GM12878 (cell line): ENCODE measurements at regions not wholly inside any gene's neighbourhood (a gene's known extent, or its start where the extent isn't known, plus 50 kb on each side); places are given as distances from the start of the nearest gene placed in this dataset.

Experiments used
- BMI1 ChIP-seq: fragments of 450-650 bp; IDR thresholded peaks from 2 replicates; pipeline ENCODE4 v1.6.1; 2016; ENCODE audit warnings: mild to moderate bottlenecking, moderate library complexity, borderline replicate concordance
- CHD1 ChIP-seq: IDR thresholded peaks from 2 replicates; pipeline ENCODE4 v1.6.1; 2012; ENCODE audit warnings: low read depth, low read length, improper control_type of control experiment
- NBN ChIP-seq: fragments of 450-650 bp; IDR thresholded peaks from 2 replicates; pipeline ENCODE4 v1.6.1; 2016
- POLR2AphosphoS2 ChIP-seq: IDR thresholded peaks from 2 replicates; pipeline ENCODE4 v1.6.1; 2011; ENCODE audit warnings: low read depth, mild to moderate bottlenecking, low read length, improper control_type of control experiment, moderate library complexity
- POLR2AphosphoS5 ChIP-seq: IDR thresholded peaks from 2 replicates; pipeline ENCODE4 v1.6.1; 2011; ENCODE audit warnings: mild to moderate bottlenecking, low read length, inconsistent platforms
- RB1 ChIP-seq: fragments of 450-650 bp; formaldehyde crosslinking; IDR thresholded peaks from 2 replicates; pipeline ENCODE4 v1.6.1; 2017; ENCODE audit warnings: mild to moderate bottlenecking, borderline replicate concordance
- SIX5 ChIP-seq: IDR thresholded peaks from 2 replicates; pipeline ENCODE4 v1.6.1; 2011; ENCODE audit warnings: mild to moderate bottlenecking, low read depth, low read length, moderate library complexity; ENCODE audit not compliant: severe bottlenecking
- STAT3 ChIP-seq: IDR thresholded peaks from 2 replicates; pipeline ENCODE4 v1.6.1; 2011; ENCODE audit warnings: low read depth, low read length, improper control_type of control experiment
- TCF7 ChIP-seq: IDR thresholded peaks from 2 replicates; pipeline ENCODE4 v1.6.1; 2014; ENCODE audit warnings: antibody characterized with exemption, borderline replicate concordance
- YY1 ChIP-seq: IDR thresholded peaks from 2 replicates; pipeline ENCODE4 v1.6.1; 2011; ENCODE audit warnings: low read depth, mild to moderate bottlenecking, low read length
- TF ChIP-seq, protein P1 (sequence below): IDR thresholded peaks from 2 replicates; pipeline ENCODE4 v1.6.1; 2012; ENCODE audit warnings: mild to moderate bottlenecking, low read depth, low read length
- TF ChIP-seq, protein P2 (sequence below), 3 experiments: IDR thresholded peaks in 2 of 3; conservative IDR thresholded peaks in 1 of 3; 2 replicates each; pipeline ENCODE4 v1.5.1; 2011; ENCODE audit warnings: low read depth in 3 of 3, low read length in 3 of 3, mild to moderate bottlenecking in 3 of 3, control low read depth in 2 of 3, moderate library complexity in 2 of 3, inconsistent platforms in 1 of 3, mixed read lengths in 1 of 3; ENCODE audit not compliant: control insufficient read depth in 2 of 3, insufficient read depth in 1 of 3; ENCODE audit errors: extremely low read depth in 1 of 3
- TF ChIP-seq, protein P3 (sequence below): fragments of 450-650 bp; formaldehyde crosslinking; IDR thresholded peaks from 2 replicates; pipeline ENCODE4 v1.4.0; 2022; ENCODE audit warnings: mild to moderate bottlenecking, moderate library complexity
- TF ChIP-seq, protein P4 (sequence below): IDR thresholded peaks from 2 replicates; pipeline ENCODE4 v1.6.1; 2012; ENCODE audit warnings: low read depth, low read length, improper control_type of control experiment

DNA sequence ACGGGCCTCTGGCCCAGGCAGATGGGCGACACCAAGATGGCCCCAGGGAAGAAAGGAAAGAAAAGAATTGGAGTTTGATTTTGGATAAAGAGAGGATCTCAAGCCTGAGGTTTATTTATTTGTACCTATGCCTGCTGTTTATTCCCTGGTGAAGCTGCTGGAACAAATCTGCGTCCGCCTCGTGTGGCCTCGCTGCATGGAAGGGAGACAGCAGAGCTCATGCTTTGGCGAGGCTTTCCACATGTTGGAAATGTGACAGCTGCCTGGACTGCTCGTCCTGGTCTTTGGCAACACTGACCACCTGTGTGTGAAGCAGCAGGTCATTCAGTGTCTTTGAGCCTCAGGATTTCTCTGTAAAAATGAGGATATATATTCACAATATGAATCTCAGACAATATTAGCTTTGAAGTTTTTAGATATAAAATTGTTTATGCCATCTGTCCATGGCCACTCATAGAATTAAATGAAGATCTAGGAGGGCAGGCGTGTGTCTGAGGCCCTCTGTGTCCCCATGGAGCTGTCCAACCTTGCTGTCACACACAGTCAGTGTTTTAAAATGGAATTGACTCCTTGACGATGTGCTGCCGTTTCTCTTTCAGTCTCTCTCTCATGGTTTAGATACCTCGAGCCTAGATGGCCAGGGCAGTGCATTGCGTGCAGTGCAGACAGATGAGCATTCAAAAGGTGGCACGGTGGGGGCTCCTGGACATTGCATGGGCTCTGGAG lies 94.3 kb downstream of the SOCS6 start:
- TF ChIP-seq CHD1 (no peak), STAT3 (no peak), POLR2AphosphoS5 (no peak), TCF7 (no peak), NBN (no peak), POLR2AphosphoS2 (no peak), SIX5 (no peak), RB1 (no peak), YY1 (no peak), BMI1 (no peak)
- TF ChIP-seq, protein P1, sequence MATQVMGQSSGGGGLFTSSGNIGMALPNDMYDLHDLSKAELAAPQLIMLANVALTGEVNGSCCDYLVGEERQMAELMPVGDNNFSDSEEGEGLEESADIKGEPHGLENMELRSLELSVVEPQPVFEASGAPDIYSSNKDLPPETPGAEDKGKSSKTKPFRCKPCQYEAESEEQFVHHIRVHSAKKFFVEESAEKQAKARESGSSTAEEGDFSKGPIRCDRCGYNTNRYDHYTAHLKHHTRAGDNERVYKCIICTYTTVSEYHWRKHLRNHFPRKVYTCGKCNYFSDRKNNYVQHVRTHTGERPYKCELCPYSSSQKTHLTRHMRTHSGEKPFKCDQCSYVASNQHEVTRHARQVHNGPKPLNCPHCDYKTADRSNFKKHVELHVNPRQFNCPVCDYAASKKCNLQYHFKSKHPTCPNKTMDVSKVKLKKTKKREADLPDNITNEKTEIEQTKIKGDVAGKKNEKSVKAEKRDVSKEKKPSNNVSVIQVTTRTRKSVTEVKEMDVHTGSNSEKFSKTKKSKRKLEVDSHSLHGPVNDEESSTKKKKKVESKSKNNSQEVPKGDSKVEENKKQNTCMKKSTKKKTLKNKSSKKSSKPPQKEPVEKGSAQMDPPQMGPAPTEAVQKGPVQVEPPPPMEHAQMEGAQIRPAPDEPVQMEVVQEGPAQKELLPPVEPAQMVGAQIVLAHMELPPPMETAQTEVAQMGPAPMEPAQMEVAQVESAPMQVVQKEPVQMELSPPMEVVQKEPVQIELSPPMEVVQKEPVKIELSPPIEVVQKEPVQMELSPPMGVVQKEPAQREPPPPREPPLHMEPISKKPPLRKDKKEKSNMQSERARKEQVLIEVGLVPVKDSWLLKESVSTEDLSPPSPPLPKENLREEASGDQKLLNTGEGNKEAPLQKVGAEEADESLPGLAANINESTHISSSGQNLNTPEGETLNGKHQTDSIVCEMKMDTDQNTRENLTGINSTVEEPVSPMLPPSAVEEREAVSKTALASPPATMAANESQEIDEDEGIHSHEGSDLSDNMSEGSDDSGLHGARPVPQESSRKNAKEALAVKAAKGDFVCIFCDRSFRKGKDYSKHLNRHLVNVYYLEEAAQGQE: no peak
- TF ChIP-seq, protein P2, sequence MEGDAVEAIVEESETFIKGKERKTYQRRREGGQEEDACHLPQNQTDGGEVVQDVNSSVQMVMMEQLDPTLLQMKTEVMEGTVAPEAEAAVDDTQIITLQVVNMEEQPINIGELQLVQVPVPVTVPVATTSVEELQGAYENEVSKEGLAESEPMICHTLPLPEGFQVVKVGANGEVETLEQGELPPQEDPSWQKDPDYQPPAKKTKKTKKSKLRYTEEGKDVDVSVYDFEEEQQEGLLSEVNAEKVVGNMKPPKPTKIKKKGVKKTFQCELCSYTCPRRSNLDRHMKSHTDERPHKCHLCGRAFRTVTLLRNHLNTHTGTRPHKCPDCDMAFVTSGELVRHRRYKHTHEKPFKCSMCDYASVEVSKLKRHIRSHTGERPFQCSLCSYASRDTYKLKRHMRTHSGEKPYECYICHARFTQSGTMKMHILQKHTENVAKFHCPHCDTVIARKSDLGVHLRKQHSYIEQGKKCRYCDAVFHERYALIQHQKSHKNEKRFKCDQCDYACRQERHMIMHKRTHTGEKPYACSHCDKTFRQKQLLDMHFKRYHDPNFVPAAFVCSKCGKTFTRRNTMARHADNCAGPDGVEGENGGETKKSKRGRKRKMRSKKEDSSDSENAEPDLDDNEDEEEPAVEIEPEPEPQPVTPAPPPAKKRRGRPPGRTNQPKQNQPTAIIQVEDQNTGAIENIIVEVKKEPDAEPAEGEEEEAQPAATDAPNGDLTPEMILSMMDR (IDR thresholded peaks at IDR 0.05 in 2 of 3, conservative IDR thresholded peaks at IDR 0.05 in 1 of 3; ENCODE audit: control insufficient read depth in 2 of 3, extremely low read depth in 1 of 3, insufficient read depth in 1 of 3, low read depth in 3 of 3, low read length in 3 of 3): no peak
- TF ChIP-seq, protein P3, sequence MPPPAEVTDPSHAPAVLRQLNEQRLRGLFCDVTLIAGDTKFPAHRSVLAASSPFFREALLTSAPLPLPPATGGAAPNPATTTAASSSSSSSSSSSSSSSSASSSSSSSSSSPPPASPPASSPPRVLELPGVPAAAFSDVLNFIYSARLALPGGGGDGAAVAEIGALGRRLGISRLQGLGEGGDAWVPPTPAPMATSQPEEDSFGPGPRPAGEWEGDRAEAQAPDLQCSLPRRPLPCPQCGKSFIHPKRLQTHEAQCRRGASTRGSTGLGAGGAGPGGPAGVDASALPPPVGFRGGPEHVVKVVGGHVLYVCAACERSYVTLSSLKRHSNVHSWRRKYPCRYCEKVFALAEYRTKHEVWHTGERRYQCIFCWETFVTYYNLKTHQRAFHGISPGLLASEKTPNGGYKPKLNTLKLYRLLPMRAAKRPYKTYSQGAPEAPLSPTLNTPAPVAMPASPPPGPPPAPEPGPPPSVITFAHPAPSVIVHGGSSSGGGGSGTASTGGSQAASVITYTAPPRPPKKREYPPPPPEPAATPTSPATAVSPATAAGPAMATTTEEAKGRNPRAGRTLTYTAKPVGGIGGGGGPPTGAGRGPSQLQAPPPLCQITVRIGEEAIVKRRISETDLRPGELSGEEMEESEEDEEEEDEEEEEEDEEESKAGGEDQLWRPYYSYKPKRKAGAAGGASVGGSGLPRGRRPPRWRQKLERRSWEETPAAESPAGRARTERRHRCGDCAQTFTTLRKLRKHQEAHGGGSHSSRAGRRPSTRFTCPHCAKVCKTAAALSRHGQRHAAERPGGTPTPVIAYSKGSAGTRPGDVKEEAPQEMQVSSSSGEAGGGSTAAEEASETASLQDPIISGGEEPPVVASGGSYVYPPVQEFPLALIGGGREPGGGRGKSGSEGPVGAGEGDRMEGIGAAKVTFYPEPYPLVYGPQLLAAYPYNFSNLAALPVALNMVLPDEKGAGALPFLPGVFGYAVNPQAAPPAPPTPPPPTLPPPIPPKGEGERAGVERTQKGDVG (CRISPR knock-in tag): no peak
- TF ChIP-seq, protein P4, sequence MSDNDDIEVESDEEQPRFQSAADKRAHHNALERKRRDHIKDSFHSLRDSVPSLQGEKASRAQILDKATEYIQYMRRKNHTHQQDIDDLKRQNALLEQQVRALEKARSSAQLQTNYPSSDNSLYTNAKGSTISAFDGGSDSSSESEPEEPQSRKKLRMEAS: no peak
